ENCODE measurements at regions not wholly inside any gene's neighbourhood (a gene's known extent, or its start where the extent isn't known, plus 50 kb on each side); places are given as distances from the start of the nearest gene placed in this dataset.

GRCh38 chr11:98155696-98156095 is 865.1 kb upstream of the CNTN5 start:
- TF ChIP-seq CEBPB (IDR thresholded peaks at IDR 0.05; ENCODE audit: low read depth, low read length), result no peak
- TF ChIP-seq MAZ (IDR thresholded peaks at IDR 0.05; ENCODE audit: borderline replicate concordance, low read depth, low read length), result no peak
- TF ChIP-seq, protein P1, sequence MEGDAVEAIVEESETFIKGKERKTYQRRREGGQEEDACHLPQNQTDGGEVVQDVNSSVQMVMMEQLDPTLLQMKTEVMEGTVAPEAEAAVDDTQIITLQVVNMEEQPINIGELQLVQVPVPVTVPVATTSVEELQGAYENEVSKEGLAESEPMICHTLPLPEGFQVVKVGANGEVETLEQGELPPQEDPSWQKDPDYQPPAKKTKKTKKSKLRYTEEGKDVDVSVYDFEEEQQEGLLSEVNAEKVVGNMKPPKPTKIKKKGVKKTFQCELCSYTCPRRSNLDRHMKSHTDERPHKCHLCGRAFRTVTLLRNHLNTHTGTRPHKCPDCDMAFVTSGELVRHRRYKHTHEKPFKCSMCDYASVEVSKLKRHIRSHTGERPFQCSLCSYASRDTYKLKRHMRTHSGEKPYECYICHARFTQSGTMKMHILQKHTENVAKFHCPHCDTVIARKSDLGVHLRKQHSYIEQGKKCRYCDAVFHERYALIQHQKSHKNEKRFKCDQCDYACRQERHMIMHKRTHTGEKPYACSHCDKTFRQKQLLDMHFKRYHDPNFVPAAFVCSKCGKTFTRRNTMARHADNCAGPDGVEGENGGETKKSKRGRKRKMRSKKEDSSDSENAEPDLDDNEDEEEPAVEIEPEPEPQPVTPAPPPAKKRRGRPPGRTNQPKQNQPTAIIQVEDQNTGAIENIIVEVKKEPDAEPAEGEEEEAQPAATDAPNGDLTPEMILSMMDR (conservative IDR thresholded peaks at IDR 0.05; ENCODE audit: low read depth, low read length), result no peak
- TF ChIP-seq NFE2L2 (IDR thresholded peaks at IDR 0.05; ENCODE audit: low read depth, low read length), result no peak
- no peak for TF ChIP-seq POLR2A (IDR thresholded peaks at IDR 0.05; ENCODE audit: low read depth, low read length)
- TF ChIP-seq MAFK (IDR thresholded peaks at IDR 0.05; ENCODE audit: low read depth, low read length), result no peak
- TF ChIP-seq, protein P2, sequence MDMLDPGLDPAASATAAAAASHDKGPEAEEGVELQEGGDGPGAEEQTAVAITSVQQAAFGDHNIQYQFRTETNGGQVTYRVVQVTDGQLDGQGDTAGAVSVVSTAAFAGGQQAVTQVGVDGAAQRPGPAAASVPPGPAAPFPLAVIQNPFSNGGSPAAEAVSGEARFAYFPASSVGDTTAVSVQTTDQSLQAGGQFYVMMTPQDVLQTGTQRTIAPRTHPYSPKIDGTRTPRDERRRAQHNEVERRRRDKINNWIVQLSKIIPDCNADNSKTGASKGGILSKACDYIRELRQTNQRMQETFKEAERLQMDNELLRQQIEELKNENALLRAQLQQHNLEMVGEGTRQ (IDR thresholded peaks at IDR 0.05; ENCODE audit: low read depth, low read length), result no peak
- no peak for TF ChIP-seq MXI1 (IDR thresholded peaks at IDR 0.05; ENCODE audit: borderline replicate concordance, low read depth, low read length)
- TF ChIP-seq CHD1 (IDR thresholded peaks at IDR 0.05; ENCODE audit: low read depth, low read length), result no peak
- TF ChIP-seq RAD21 (IDR thresholded peaks at IDR 0.05; ENCODE audit: low read length), result no peak
- TF ChIP-seq RFX5 (IDR thresholded peaks at IDR 0.05; ENCODE audit: low read depth, low read length), result no peak
- TF ChIP-seq SMC3 (IDR thresholded peaks at IDR 0.05; ENCODE audit: low read depth, low read length), result no peak
- TF ChIP-seq, protein P3, sequence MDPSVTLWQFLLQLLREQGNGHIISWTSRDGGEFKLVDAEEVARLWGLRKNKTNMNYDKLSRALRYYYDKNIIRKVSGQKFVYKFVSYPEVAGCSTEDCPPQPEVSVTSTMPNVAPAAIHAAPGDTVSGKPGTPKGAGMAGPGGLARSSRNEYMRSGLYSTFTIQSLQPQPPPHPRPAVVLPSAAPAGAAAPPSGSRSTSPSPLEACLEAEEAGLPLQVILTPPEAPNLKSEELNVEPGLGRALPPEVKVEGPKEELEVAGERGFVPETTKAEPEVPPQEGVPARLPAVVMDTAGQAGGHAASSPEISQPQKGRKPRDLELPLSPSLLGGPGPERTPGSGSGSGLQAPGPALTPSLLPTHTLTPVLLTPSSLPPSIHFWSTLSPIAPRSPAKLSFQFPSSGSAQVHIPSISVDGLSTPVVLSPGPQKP (IDR thresholded peaks at IDR 0.05; ENCODE audit: borderline replicate concordance, low read depth, low read length), result no peak
- no peak for TF ChIP-seq BHLHE40 (IDR thresholded peaks at IDR 0.05; ENCODE audit: low read depth, low read length)

All from IMR-90 (cell line).